GM12892 (cell line): ENCODE measurements at regions not wholly inside any gene's neighbourhood (a gene's known extent, or its start where the extent isn't known, plus 50 kb on each side); places are given as distances from the start of the nearest gene placed in this dataset.

Experiments used
- DNase-seq: peaks from one replicate; pipeline ENCODE4 v3.0.0; 2011; ENCODE audit not compliant: insufficient read length
- FAIRE-seq: peaks from 2 replicates; lab custom pipeline; 2011; peaks lifted over from hg19 to GRCh38; lab: Jason Lieb, UNC
- POLR2A ChIP-seq: IDR thresholded peaks from 2 replicates; pipeline ENCODE4 v1.6.1; 2011; ENCODE audit warnings: low read depth, low read length, control low read depth
- POLR2AphosphoS5 ChIP-seq: IDR thresholded peaks from 2 replicates; pipeline ENCODE4 v1.6.1; 2011; ENCODE audit warnings: low read depth, low read length, control low read depth

DNA sequence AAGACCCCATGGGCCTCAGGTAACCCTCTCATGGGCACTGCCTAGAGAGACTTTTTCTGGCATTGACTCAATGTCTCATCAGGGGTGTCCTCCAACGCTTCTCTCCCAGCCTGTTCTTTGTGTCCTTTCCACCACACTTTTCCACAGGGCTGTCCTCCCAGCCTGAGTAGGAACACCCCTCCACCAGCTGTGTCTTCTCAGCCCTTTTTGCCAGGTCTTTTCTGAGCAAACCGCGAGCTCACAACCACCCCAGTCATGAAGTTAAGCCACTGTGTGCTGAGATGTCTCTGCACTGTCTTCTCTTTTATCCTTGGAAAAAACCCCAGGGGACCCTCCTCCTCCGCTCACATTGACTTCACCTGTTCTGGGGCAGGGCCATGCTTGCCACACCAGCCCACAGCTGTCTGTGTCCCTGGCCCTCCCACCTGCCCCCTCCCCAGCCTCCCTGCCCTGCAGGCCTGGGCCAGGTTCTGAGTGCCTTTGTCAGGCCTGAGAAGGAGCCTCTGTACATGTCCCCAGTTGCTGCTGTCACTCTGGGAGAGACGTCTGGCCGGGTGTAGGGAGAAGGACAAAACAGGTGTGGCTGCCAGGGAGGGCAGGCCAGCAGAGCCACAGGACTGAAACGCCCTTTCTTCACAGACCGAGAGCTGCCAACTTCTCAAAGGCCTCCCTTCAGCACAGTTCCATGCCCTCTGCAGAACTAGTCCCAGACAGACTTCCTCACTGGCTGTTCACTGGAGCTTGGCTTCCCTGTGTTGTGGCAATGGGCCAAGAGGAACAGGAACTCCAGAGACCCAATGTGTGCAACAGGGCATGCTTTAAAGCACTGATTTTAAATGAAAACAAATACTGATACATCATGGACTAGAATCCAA, 50.5 kb upstream of the PNMA1 start:
- DNase-seq (no peak), FAIRE-seq (peak; percentile 44)
- TF ChIP-seq POLR2A (no peak), POLR2AphosphoS5 (no peak)
